Ovary (tissue), 7 donors: ENCODE measurements at regions not wholly inside any gene's neighbourhood (a gene's known extent, or its start where the extent isn't known, plus 50 kb on each side); places are given as distances from the start of the nearest gene placed in this dataset.
"Not testable (repeated sequence)": the region's sequence is repeated elsewhere in the genome, so short reads cannot be mapped to it uniquely, and the experiment has no call there.

ENCODE experiments used
- DNase-seq, 5 donors: peaks; one replicate each; pipeline ENCODE4 v3.0.0-alpha.2; 2019 to 2020
- H3K27ac ChIP-seq, 2 donors: fragments of 200-600 bp; one replicate each; pipeline versions ENCODE4 v1.5.1 to v1.8.0; 2019 to 2022
- H3K27me3 ChIP-seq: fragments of 200-600 bp; one replicate; pipeline ENCODE4 v1.8.0; 2022
- H3K36me3 ChIP-seq: fragments of 200-600 bp; sonication (generic); one replicate; pipeline ENCODE4 v1.5.1; 2019
- H3K4me1 ChIP-seq: one replicate; pipeline ENCODE4 v1.8.1; 2013; ENCODE audit warnings: mild to moderate bottlenecking, moderate library complexity; ENCODE audit not compliant: insufficient read depth
- H3K4me3 ChIP-seq: fragments of 200-600 bp; sonication (generic); one replicate; pipeline ENCODE4 v1.5.1; 2017
- H3K9me3 ChIP-seq, 2 donors: fragments of 200-600 bp in 1 of 2; sonication (generic) in 1 of 2; one replicate each; pipeline versions ENCODE4 v1.5.1 to v1.8.1; 2013 to 2019; ENCODE audit warnings: mild to moderate bottlenecking in 1 of 2, moderate library complexity in 1 of 2
- EP300 ChIP-seq: sonication (generic); formaldehyde crosslinking; IDR thresholded peaks from one replicate; pipeline ENCODE4 v1.6.1; 2017; ENCODE audit warnings: antibody characterized with exemption
- POLR2A ChIP-seq: fragments of 450-650 bp; IDR thresholded peaks from one replicate; pipeline ENCODE4 v1.6.1; 2017; ENCODE audit warnings: antibody characterized with exemption, mild to moderate bottlenecking, moderate library complexity
- WGBS, 3 donors: extraction: QIAGEN DNeasy Blood & Tissue Kit in 1 of 3; methylation state at CpG; one replicate each; pipeline versions ENCODE4 v1.1.5 to v1.1.7; 2013 to 2017; 5-methylcytosine and 5-hydroxymethylcytosine counted together
- intact Hi-C, 4 donors: fragments of 100-400 bp; cut with DNase I; formaldehyde crosslinking; loops; one replicate each; pipeline versions ENCODE4 v1.11.0 to v1.15.1; 2022 to 2023
- TF ChIP-seq, protein P1 (sequence below), 3 donors: fragments of 450-650 bp in 2 of 3; fragments of 200-600 bp in 1 of 3; IDR thresholded peaks; one replicate each; pipeline versions ENCODE4 v1.5.1 to v1.8.0; 2016 to 2022; ENCODE audit warnings: antibody characterized with exemption in 3 of 3, mild to moderate bottlenecking in 1 of 3
- donor health status: DM: no; HTN: no; CAD: no; lungs with moderate emphysema.
- donor health status: DM: no; HTN: no; CAD: no.
- donor health status: Bipolar disorder and iron deficiency.
- donor health status: DM: no; HTN: no; CAD: no.
- donor health status: DM: yes; HTN: yes; CAD: no.

DNA sequence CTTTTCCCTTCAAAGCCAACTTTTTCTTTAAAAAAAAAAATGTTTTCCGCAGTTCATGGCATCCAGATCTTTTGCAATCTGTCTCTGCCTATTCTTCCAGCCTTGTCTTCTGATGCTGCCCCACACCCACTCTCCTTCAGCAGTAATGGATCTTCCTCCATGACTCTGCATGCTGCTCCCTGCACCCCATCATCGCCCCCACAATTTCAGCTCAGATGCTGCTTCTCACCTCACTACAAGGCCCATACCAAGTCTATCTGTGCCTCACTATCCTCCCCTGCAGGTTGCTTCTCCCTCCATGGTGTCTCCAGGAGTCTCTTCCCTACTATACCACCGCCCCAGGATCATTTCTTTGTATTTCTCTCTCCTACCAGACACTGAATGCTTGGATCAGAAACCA is 260.6 kb downstream of the ANAPC1 start:
- Histone ChIP-seq H3K4me3 (no peak overlapping the region), H3K9me3 (no peaks in the 10 kb centered on the region), H3K4me1 (no peaks in the 10 kb centered on the region), H3K36me3 (no peaks in the 10 kb centered on the region), H3K27me3 (no peaks in the 10 kb centered on the region), H3K27ac (no peak overlapping the region)
- TF ChIP-seq, protein P1, sequence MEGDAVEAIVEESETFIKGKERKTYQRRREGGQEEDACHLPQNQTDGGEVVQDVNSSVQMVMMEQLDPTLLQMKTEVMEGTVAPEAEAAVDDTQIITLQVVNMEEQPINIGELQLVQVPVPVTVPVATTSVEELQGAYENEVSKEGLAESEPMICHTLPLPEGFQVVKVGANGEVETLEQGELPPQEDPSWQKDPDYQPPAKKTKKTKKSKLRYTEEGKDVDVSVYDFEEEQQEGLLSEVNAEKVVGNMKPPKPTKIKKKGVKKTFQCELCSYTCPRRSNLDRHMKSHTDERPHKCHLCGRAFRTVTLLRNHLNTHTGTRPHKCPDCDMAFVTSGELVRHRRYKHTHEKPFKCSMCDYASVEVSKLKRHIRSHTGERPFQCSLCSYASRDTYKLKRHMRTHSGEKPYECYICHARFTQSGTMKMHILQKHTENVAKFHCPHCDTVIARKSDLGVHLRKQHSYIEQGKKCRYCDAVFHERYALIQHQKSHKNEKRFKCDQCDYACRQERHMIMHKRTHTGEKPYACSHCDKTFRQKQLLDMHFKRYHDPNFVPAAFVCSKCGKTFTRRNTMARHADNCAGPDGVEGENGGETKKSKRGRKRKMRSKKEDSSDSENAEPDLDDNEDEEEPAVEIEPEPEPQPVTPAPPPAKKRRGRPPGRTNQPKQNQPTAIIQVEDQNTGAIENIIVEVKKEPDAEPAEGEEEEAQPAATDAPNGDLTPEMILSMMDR (IDR thresholded peaks at IDR 0.05): no peak
- TF ChIP-seq EP300 (no peak), POLR2A (no peak)
- intact Hi-C loops: no loop called here
- no peak for DNase-seq
- WGBS, 3 donors: 96 to 97% (median 96%) methylated on average over 3 of the region's 3 CpGs

DNA sequence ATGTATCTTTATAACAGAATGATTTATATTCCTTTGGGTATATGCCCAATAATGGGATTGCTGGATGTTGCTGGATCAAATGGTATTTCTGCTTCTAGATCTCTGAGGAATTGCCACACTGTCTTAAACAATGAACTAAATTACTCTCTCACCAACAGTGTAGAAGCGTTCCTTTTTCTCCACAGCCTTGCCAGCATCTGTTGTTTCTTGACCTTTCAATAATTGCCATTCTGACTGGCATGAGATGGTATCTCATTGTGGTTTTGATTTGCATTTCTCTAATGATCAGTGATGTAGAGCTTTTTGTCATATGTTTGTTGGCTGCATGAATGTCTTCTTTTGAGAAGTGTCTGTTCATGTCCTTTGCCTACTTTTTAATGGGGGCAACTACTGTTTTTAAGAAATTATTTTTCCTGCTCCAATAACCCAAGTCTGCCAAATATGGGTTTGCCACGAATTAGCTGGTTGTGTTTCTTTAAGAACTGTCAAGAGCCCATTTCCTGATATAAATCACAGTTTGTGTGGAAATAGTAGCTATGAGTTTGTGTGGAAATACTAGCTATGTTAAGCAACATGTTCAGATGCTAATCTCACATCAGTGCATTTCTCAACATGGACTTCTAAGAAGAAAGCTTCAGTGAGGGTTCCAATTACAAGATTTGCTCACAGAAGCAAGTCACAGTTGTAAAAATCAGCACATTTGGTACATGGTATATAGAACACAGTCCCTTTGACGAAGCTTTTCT is 259.4 kb downstream of the ANAPC1 start:
- Histone ChIP-seq H3K27ac (no peak overlapping the region), H3K4me1 (no peaks in the 10 kb centered on the region), H3K27me3 (no peaks in the 10 kb centered on the region), H3K4me3 (no peak overlapping the region), H3K36me3 (no peaks in the 10 kb centered on the region), H3K9me3 (no peaks in the 10 kb centered on the region)
- WGBS, 3 donors: 61 to 73% (median 71%) methylated on average over 3 of the region's 3 CpGs
- DNase-seq: no peak
- no peak for TF ChIP-seq EP300
- no peak for TF ChIP-seq POLR2A
- TF ChIP-seq, protein P1 (IDR thresholded peaks at IDR 0.05): no peak
- intact Hi-C loops: no loop called here

DNA sequence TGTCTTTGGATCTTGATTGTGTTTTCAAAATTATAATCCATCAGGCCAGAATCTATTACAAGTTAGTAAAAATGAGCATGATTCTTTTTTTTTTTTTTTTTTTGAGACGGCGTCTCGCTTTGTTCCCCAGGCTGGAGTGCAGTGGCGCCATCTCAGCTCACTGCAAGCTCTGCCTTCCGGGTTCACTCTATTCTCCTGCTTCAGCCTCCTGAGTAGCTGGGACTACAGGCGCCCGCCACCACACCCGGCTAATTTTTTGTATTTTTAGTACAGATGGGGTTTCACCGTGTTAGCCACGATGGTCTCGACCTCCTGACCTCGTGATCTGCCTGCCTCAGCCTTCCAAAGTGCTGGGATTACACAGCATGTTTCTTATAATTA is 258.8 kb downstream of the ANAPC1 start:
- H3K4me3 ChIP-seq, intact Hi-C loops, H3K4me1 ChIP-seq, H3K27me3 ChIP-seq, H3K9me3 ChIP-seq, H3K36me3 ChIP-seq, DNase-seq, H3K27ac ChIP-seq: not testable (repeated sequence)
- WGBS, 3 donors: 86 to 90% (median 89%) methylated on average over 12 of the region's 12 CpGs

DNA sequence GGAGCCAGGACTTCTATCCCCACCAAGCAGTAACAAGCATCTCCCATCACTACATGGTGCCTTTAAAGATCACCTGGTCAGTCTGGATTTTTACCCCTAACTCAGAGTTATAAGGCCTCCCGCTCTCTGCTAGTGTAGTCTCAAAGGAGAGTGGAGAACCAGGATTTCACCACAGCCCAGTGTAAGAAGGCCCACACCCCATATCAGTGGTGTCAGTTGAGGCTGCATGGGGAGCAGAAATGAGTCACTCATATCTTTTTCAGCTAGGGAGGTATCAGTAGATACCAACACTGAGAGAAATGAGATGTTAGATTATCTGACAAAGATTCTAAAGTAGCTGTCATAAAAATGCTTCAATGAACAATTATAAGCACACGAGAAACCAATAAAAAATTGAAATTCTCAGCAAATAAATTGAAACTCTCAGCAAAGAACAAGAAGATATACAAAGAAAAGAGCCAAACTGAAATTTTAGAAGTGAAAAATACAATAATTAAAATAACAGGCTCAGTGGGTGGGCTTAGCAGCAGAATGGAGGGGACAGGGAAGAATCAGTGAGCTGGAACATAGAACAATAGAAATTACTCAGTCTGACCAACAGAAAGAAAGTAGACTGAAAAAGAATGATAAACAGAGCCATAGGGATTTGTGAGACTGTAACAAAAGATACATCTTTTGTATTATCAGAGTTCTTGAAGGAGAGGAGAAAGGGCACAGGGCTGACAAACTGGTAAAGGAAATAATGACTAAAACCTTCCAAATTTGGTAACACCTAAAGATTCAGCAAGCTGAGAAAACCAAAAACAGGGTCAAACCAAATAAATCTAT is 257.7 kb downstream of the ANAPC1 start:
- Histone ChIP-seq H3K36me3 (no peaks in the 10 kb centered on the region), H3K4me3 (no peak overlapping the region), H3K27ac (no peak overlapping the region), H3K4me1 (no peaks in the 10 kb centered on the region), H3K9me3 (no peaks in the 10 kb centered on the region), H3K27me3 (no peaks in the 10 kb centered on the region)
- DNase-seq: no peak
- WGBS, 3 donors: 89 to 93% (median 91%) methylated on average over 2 of the region's 2 CpGs
- TF ChIP-seq, protein P1 (IDR thresholded peaks at IDR 0.05): no peak
- intact Hi-C loops: no loop called here

DNA sequence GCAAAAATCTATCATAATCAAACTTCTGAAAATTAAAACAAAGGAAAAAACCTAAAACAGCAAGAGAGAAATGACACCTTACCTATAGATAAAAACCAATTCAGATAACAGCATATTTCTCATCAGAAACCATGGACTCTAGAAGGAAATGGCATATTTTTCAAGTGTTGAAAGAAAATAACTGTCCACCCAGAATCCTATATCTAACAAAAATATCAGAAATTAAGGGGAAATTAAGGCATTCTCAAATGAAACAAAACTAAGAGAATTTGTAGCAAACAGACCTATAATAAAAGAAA is 257.2 kb downstream of the ANAPC1 start:
- TF ChIP-seq POLR2A: no peak
- TF ChIP-seq, protein P1 (IDR thresholded peaks at IDR 0.05): no peak
- TF ChIP-seq EP300: no peak
- H3K9me3 ChIP-seq: no peaks in the 10 kb centered on the region
- no peaks in the 10 kb centered on the region for H3K36me3 ChIP-seq
- no peaks in the 10 kb centered on the region for H3K27me3 ChIP-seq
- no peak overlapping the region for H3K4me3 ChIP-seq
- no peak for DNase-seq
- no peak overlapping the region for H3K27ac ChIP-seq
- H3K4me1 ChIP-seq: no peaks in the 10 kb centered on the region
- intact Hi-C loops: no loop called here
